OCI-LY1 (cell line): ENCODE measurements at regions not wholly inside any gene's neighbourhood (a gene's known extent, or its start where the extent isn't known, plus 50 kb on each side); places are given as distances from the start of the nearest gene placed in this dataset.

ENCODE experiments used
- H2AFZ ChIP-seq: fragments of 200-600 bp; sonication (generic), shearing (Covaris generic); 2 replicates; pipeline ENCODE4 v1.6.0; 2014; ENCODE audit warnings: antibody characterized with exemption, mild to moderate bottlenecking, low read length
- H3F3A ChIP-seq: fragments of 200-600 bp; sonication (generic), shearing (Covaris generic); 2 replicates; pipeline ENCODE4 v1.6.0; 2014; ENCODE audit warnings: mild to moderate bottlenecking, antibody characterized with exemption, low read length, moderate library complexity; ENCODE audit not compliant: insufficient read depth
- H3K27ac ChIP-seq: fragments of 200-600 bp; sonication (generic); 2 replicates; pipeline ENCODE4 v1.5.1; 2014; ENCODE audit warnings: low read length, mixed run types, mild to moderate bottlenecking, low read depth; ENCODE audit not compliant: poor library complexity, severe bottlenecking
- H3K27me3 ChIP-seq: fragments of 200-600 bp; sonication (generic); 2 replicates; pipeline ENCODE4 v1.6.0; 2014; ENCODE audit warnings: antibody characterized with exemption, mild to moderate bottlenecking, low read length, moderate library complexity; ENCODE audit not compliant: insufficient read depth
- H3K36me3 ChIP-seq: fragments of 200-600 bp; sonication (generic); 2 replicates; pipeline ENCODE4 v1.6.1; 2014; ENCODE audit warnings: mild to moderate bottlenecking, antibody characterized with exemption, low read length, moderate library complexity, mixed read lengths; ENCODE audit not compliant: insufficient read depth
- H3K4me1 ChIP-seq: fragments of 200-600 bp; sonication (generic); 2 replicates; pipeline ENCODE4 v1.5.1; 2014; ENCODE audit warnings: mild to moderate bottlenecking, low read length, moderate library complexity; ENCODE audit not compliant: insufficient read depth, severe bottlenecking
- H3K4me2 ChIP-seq: fragments of 200-600 bp; sonication (generic), shearing (Covaris generic); 2 replicates; pipeline ENCODE4 v1.6.1; 2014; ENCODE audit warnings: low read length
- H3K4me3 ChIP-seq: fragments of 200-600 bp; sonication (generic); 2 replicates; pipeline ENCODE4 v1.5.1; 2014; ENCODE audit warnings: low read length, low read depth, mild to moderate bottlenecking, mixed read lengths; ENCODE audit not compliant: poor library complexity, severe bottlenecking
- H3K79me2 ChIP-seq: fragments of 200-600 bp; shearing (Covaris generic); 2 replicates; pipeline ENCODE4 v1.6.1; 2016; ENCODE audit warnings: mixed run types, low read length, mixed read lengths; ENCODE audit not compliant: insufficient read depth
- H3K9ac ChIP-seq: fragments of 200-600 bp; sonication (generic), shearing (Covaris generic); 2 replicates; pipeline ENCODE4 v1.6.1; 2014; ENCODE audit warnings: mild to moderate bottlenecking, low read length, mixed read lengths
- H3K9me2 ChIP-seq: fragments of 200-600 bp; sonication (generic), shearing (Covaris generic); 2 replicates; pipeline ENCODE4 v1.6.1; 2014; ENCODE audit warnings: low read depth, mild to moderate bottlenecking, low read length, mixed read lengths
- H3K9me3 ChIP-seq: fragments of 200-600 bp; shearing (Covaris generic); 2 replicates; pipeline ENCODE4 v1.6.1; 2014; ENCODE audit warnings: low read length, mixed read lengths
- H4K20me1 ChIP-seq: fragments of 200-600 bp; sonication (generic), shearing (Covaris generic); 2 replicates; pipeline ENCODE4 v1.6.0; 2016; ENCODE audit warnings: mild to moderate bottlenecking, low read length; ENCODE audit not compliant: insufficient read depth
- EZH2 ChIP-seq: fragments of 200-600 bp; sonication (generic), shearing (Covaris generic); IDR thresholded peaks from 2 replicates; pipeline ENCODE4 v1.8.0; 2017; ENCODE audit warnings: borderline replicate concordance, mixed run types, mild to moderate bottlenecking, antibody characterized with exemption, low read length, moderate library complexity, mixed read lengths
- TF ChIP-seq, protein P1 (sequence below): fragments of 200-600 bp; sonication (generic), shearing (Covaris generic); IDR thresholded peaks from 2 replicates; pipeline ENCODE4 v1.5.1; 2017; ENCODE audit warnings: mild to moderate bottlenecking, antibody characterized with exemption, low read length, moderate library complexity, mixed read lengths

DNA sequence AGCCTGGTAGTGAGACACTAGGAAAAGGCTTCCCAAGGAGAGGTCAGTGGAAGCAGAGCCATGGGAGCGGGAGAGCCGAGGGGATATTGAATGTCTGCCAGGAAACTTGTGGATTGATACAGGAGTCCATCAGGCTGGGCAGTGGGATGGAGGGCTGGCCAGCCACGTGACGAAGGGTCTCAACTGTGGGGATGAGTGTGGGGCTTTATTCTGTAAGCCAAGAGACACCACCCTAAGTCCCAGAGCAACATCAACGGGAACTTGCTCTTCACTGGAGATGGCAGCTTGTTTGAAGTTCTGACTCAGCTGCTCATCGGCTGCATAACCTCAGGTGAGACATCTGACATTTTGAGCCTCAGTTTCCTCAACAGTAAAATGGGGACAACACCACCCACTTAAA lies 197.8 kb downstream of the VRK1 start:
- TF ChIP-seq, protein P1, sequence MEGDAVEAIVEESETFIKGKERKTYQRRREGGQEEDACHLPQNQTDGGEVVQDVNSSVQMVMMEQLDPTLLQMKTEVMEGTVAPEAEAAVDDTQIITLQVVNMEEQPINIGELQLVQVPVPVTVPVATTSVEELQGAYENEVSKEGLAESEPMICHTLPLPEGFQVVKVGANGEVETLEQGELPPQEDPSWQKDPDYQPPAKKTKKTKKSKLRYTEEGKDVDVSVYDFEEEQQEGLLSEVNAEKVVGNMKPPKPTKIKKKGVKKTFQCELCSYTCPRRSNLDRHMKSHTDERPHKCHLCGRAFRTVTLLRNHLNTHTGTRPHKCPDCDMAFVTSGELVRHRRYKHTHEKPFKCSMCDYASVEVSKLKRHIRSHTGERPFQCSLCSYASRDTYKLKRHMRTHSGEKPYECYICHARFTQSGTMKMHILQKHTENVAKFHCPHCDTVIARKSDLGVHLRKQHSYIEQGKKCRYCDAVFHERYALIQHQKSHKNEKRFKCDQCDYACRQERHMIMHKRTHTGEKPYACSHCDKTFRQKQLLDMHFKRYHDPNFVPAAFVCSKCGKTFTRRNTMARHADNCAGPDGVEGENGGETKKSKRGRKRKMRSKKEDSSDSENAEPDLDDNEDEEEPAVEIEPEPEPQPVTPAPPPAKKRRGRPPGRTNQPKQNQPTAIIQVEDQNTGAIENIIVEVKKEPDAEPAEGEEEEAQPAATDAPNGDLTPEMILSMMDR = no peak
- no peak for TF ChIP-seq EZH2
- Histone ChIP-seq H3K9me2 (no peaks in the 10 kb centered on the region), H3K4me2 (no peak overlapping the region), H3K4me1 (no peaks in the 10 kb centered on the region), H3K9ac (no peak overlapping the region), H3K4me3 (no peak overlapping the region), H3K79me2 (no peaks in the 10 kb centered on the region), H3K36me3 (no peaks in the 10 kb centered on the region), H2AFZ (no peak overlapping the region), H3F3A (no peaks in the 10 kb centered on the region), H3K27me3 (no peaks in the 10 kb centered on the region), H3K27ac (no peak overlapping the region), H3K9me3 (no peaks in the 10 kb centered on the region), H4K20me1 (no peaks in the 10 kb centered on the region)

DNA sequence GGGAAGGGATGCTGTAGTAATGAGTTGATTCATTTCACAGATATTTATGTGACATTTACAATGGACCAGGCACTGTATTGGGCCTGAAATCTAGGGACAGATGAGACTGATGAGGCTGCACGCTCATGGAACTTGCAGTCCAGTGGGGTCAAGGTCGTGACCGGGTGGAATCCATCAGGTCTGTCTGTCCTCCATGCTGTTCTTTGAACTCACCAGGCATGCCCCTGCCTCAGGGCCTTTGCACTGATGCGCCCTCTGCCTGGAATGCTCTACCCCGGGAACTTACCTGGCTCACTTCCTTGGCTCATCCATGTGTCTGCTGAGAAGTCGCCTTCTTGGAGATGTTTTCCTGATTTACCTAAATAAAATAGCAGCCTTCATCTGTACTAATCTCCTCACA lies 200.1 kb downstream of the VRK1 start:
- Histone ChIP-seq H3K79me2 (no peaks in the 10 kb centered on the region), H4K20me1 (no peaks in the 10 kb centered on the region), H3K4me2 (no peak overlapping the region), H2AFZ (no peak overlapping the region), H3K27ac (no peak overlapping the region), H3K4me1 (no peaks in the 10 kb centered on the region), H3K4me3 (no peak overlapping the region), H3K9me3 (no peaks in the 10 kb centered on the region), H3K9me2 (no peaks in the 10 kb centered on the region), H3K27me3 (no peaks in the 10 kb centered on the region), H3K36me3 (no peaks in the 10 kb centered on the region), H3K9ac (no peak overlapping the region), H3F3A (no peaks in the 10 kb centered on the region)
- TF ChIP-seq, protein P1 = no peak
- TF ChIP-seq EZH2 = no peak

DNA sequence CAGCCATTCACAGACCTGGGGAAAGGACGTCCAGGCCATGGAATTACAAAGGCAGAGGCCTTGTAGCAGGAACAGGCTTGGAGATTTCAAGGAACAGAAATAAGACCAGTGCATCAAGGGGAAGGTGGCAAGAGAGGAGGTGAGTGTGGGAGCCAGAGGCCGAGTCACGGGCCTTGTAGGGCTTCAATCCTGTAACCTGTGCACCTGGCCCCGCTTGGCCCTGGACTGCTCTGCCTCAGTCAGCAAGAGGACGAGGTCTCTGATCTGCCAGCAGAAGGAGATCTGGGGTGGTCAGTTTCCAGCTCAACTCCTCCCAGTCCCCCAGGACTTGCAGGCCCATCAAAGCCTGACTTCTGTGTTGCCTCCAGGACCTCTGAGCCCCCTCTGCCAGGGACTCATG lies 200.8 kb downstream of the VRK1 start:
- TF ChIP-seq, protein P1 = no peak
- no peak for TF ChIP-seq EZH2
- no peak overlapping the region for H3K4me2 ChIP-seq
- H3K4me1 ChIP-seq = no peaks in the 10 kb centered on the region

More for the DNA sequence above, 200.8 kb downstream of the VRK1 start:
- Histone ChIP-seq H3K4me3 (no peak overlapping the region), H2AFZ (no peak overlapping the region), H3K36me3 (no peaks in the 10 kb centered on the region), H3K9ac (no peak overlapping the region), H3K9me2 (no peaks in the 10 kb centered on the region), H3K27me3 (no peaks in the 10 kb centered on the region), H3K79me2 (no peaks in the 10 kb centered on the region), H3F3A (no peaks in the 10 kb centered on the region), H3K9me3 (no peaks in the 10 kb centered on the region), H4K20me1 (no peaks in the 10 kb centered on the region), H3K27ac (no peak overlapping the region)
